ENCODE measurements at regions not wholly inside any gene's neighbourhood (a gene's known extent, or its start where the extent isn't known, plus 50 kb on each side); places are given as distances from the start of the nearest gene placed in this dataset.

DNA sequence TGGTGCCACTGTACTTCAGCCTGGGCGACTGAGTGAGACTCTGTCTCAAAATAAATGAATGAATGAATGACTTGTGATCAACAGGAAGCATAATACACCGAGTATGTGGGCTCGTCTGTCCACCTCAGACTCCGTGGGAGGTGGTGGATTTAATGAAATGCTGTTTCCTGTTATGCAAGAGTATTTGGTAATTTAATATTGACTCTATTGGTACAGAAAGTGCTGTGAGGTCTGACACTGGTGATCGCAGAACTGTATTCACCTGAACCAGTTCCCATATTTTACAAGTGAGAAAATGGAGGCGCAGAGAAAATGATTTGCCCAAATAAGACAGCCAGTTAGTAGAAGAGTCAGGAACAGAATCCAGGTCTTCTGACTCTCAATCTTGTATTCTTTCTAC, 423.3 kb downstream of the RAPGEF2 start:
- Histone ChIP-seq H4K20me1 (ENCODE audit: insufficient read depth, low read length) (no peaks in the 10 kb centered on the region), H3F3A (ENCODE audit: insufficient read depth, low read length) (no peaks in the 10 kb centered on the region), H3K27me3 (replicated peaks; ENCODE audit: insufficient read depth, low read length) (no peaks in the 10 kb centered on the region), H3K79me2 (ENCODE audit: low read length) (no peaks in the 10 kb centered on the region), H3K9me2 (replicated peaks; ENCODE audit: insufficient read depth, low read length) (no peaks in the 10 kb centered on the region), H2AFZ (ENCODE audit: low read length) (no peak overlapping the region), H3K4me2 (ENCODE audit: low read depth, low read length) (no peak overlapping the region), H3K36me3 (replicated peaks; ENCODE audit: insufficient read depth, low read length) (no peaks in the 10 kb centered on the region), H3K4me1 (ENCODE audit: low read length) (no peaks in the 10 kb centered on the region), H3K9ac (ENCODE audit: low read length) (no peak overlapping the region), H3K9me3 (replicated peaks; ENCODE audit: insufficient read depth, low read length) (no peaks in the 10 kb centered on the region), H3K27ac (ENCODE audit: low read length) (no peak overlapping the region), H3K4me3 (ENCODE audit: low read length) (no peak overlapping the region)
- DNase-seq, result no peak
- TF ChIP-seq EZH2phosphoT487 (IDR thresholded peaks at IDR 0.05; ENCODE audit: low read length) (no peak), EZH2 (optimal IDR thresholded peaks at IDR 0.05; ENCODE audit: low read depth, low read length) (no peak)
- TF ChIP-seq, protein P1, sequence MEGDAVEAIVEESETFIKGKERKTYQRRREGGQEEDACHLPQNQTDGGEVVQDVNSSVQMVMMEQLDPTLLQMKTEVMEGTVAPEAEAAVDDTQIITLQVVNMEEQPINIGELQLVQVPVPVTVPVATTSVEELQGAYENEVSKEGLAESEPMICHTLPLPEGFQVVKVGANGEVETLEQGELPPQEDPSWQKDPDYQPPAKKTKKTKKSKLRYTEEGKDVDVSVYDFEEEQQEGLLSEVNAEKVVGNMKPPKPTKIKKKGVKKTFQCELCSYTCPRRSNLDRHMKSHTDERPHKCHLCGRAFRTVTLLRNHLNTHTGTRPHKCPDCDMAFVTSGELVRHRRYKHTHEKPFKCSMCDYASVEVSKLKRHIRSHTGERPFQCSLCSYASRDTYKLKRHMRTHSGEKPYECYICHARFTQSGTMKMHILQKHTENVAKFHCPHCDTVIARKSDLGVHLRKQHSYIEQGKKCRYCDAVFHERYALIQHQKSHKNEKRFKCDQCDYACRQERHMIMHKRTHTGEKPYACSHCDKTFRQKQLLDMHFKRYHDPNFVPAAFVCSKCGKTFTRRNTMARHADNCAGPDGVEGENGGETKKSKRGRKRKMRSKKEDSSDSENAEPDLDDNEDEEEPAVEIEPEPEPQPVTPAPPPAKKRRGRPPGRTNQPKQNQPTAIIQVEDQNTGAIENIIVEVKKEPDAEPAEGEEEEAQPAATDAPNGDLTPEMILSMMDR (IDR thresholded peaks at IDR 0.05; ENCODE audit: low read length), result no peak

- Histone ChIP-seq H3K27me3 (replicated peaks; ENCODE audit: insufficient read depth, low read length) (no peaks in the 10 kb centered on the region), H3K4me2 (ENCODE audit: low read depth, low read length) (no peak overlapping the region), H3K4me3 (ENCODE audit: low read length) (no peak overlapping the region), H3K79me2 (ENCODE audit: low read length) (no peaks in the 10 kb centered on the region), H3K9me3 (replicated peaks; ENCODE audit: insufficient read depth, low read length) (no peaks in the 10 kb centered on the region), H2AFZ (ENCODE audit: low read length) (no peak overlapping the region), H3K36me3 (replicated peaks; ENCODE audit: insufficient read depth, low read length) (no peaks in the 10 kb centered on the region), H3K27ac (ENCODE audit: low read length) (no peak overlapping the region), H3K9me2 (replicated peaks; ENCODE audit: insufficient read depth, low read length) (no peaks in the 10 kb centered on the region), H4K20me1 (ENCODE audit: insufficient read depth, low read length) (no peaks in the 10 kb centered on the region), H3K4me1 (ENCODE audit: low read length) (no peaks in the 10 kb centered on the region), H3F3A (ENCODE audit: insufficient read depth, low read length) (no peaks in the 10 kb centered on the region), H3K9ac (ENCODE audit: low read length) (no peak overlapping the region)
- TF ChIP-seq, protein P1 (IDR thresholded peaks at IDR 0.05; ENCODE audit: low read length), result no peak
- TF ChIP-seq EZH2 (optimal IDR thresholded peaks at IDR 0.05; ENCODE audit: low read depth, low read length), result no peak
- no peak for TF ChIP-seq EZH2phosphoT487 (IDR thresholded peaks at IDR 0.05; ENCODE audit: low read length)
- no peak for DNase-seq
Observed at GRCh38 chr4:159534655-159535054, 431.8 kb downstream of the RAPGEF2 start.

DNA sequence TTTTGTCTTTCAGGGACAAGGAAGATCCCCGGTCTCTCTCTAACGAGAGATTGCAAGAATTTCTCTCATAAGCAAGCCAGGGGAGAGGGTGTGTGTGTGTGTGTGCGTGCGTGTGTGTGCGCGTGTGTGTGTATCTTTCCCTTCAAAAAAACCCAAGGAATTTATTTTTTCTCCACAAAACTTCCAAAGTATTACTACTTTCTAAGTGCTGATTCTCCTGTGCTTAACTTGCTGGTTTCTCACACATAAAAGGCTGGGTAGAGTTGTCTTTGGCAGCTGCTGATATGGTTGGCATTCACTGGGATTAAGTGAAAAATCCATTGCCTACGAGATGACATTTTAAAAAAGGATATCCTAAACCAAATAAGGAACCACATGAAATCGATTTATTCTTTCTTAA, 435.7 kb downstream of the RAPGEF2 start:
- Histone ChIP-seq H3K9ac (ENCODE audit: low read length) (no peak overlapping the region), H3K27ac (ENCODE audit: low read length) (no peak overlapping the region), H3K9me3 (replicated peaks; ENCODE audit: insufficient read depth, low read length) (no peaks in the 10 kb centered on the region), H4K20me1 (ENCODE audit: insufficient read depth, low read length) (no peaks in the 10 kb centered on the region), H3K4me2 (ENCODE audit: low read depth, low read length) (no peak overlapping the region), H3K9me2 (replicated peaks; ENCODE audit: insufficient read depth, low read length) (no peaks in the 10 kb centered on the region), H3K4me3 (ENCODE audit: low read length) (no peak overlapping the region), H3K36me3 (replicated peaks; ENCODE audit: insufficient read depth, low read length) (no peaks in the 10 kb centered on the region), H3F3A (ENCODE audit: insufficient read depth, low read length) (no peaks in the 10 kb centered on the region), H3K79me2 (ENCODE audit: low read length) (no peaks in the 10 kb centered on the region), H3K4me1 (ENCODE audit: low read length) (no peaks in the 10 kb centered on the region), H2AFZ (ENCODE audit: low read length) (no peak overlapping the region), H3K27me3 (replicated peaks; ENCODE audit: insufficient read depth, low read length) (no peaks in the 10 kb centered on the region)
- DNase-seq, result no peak
- TF ChIP-seq, protein P1 (IDR thresholded peaks at IDR 0.05; ENCODE audit: low read length), result no peak
- no peak for TF ChIP-seq EZH2phosphoT487 (IDR thresholded peaks at IDR 0.05; ENCODE audit: low read length)
- no peak for TF ChIP-seq EZH2 (optimal IDR thresholded peaks at IDR 0.05; ENCODE audit: low read depth, low read length)

Data from MM.1S (cell line).